GM21515 (cell line): ENCODE measurements at regions not wholly inside any gene's neighbourhood (a gene's known extent, or its start where the extent isn't known, plus 50 kb on each side); places are given as distances from the start of the nearest gene placed in this dataset.

Experiments used
- ATAC-seq: cut with Tn5 transposase; IDR thresholded peaks from one replicate; pipeline ENCODE4 v1.9.1; 2021; ENCODE audit not compliant: unreplicated experiment

GRCh38 chr10:9645404-9645803 is 1372.3 kb upstream of the CELF2 start:
- no peak for ATAC-seq

GRCh38 chr10:9645928-9646600 is 1371.6 kb upstream of the CELF2 start:
- no peak for ATAC-seq

- ATAC-seq, result no peak
Observed at GRCh38 chr10:9654261-9654660, 1363.4 kb upstream of the CELF2 start.

- ATAC-seq, result no peak
Observed at GRCh38 chr10:9656386-9656785, 1361.3 kb upstream of the CELF2 start.

- ATAC-seq, result no peak
Observed at GRCh38 chr10:9656996-9657395, 1360.7 kb upstream of the CELF2 start.

- no peak for ATAC-seq
Observed at GRCh38 chr10:9657530-9657929, 1360.1 kb upstream of the CELF2 start.

GRCh38 chr10:9668411-9668810 is 1349.3 kb upstream of the CELF2 start:
- no peak for ATAC-seq

- ATAC-seq, result no peak
Observed at GRCh38 chr10:9670911-9671310, 1346.8 kb upstream of the CELF2 start.

- ATAC-seq, result no peak
Observed at GRCh38 chr10:9681655-9682054, 1336.0 kb upstream of the CELF2 start.

- no peak for ATAC-seq
Observed at GRCh38 chr10:9682802-9683201, 1334.9 kb upstream of the CELF2 start.

- no peak for ATAC-seq
Observed at GRCh38 chr10:9684186-9684585, 1333.5 kb upstream of the CELF2 start.

GRCh38 chr10:9685596-9685995 is 1332.1 kb upstream of the CELF2 start:
- no peak for ATAC-seq

- no peak for ATAC-seq
Observed at GRCh38 chr10:9688711-9689110, 1329.0 kb upstream of the CELF2 start.

- no peak for ATAC-seq
Observed at GRCh38 chr10:9707216-9707615, 1310.5 kb upstream of the CELF2 start.

- ATAC-seq, result no peak
Observed at GRCh38 chr10:9709849-9710248, 1307.8 kb upstream of the CELF2 start.

- ATAC-seq, result no peak
Observed at GRCh38 chr10:9712393-9712792, 1305.3 kb upstream of the CELF2 start.

GRCh38 chr10:9719246-9719645 is 1298.4 kb upstream of the CELF2 start:
- no peak for ATAC-seq

GRCh38 chr10:9733766-9734165 is 1283.9 kb upstream of the CELF2 start:
- ATAC-seq, result no peak

GRCh38 chr10:9734218-9734617 is 1283.5 kb upstream of the CELF2 start:
- ATAC-seq, result no peak

GRCh38 chr10:9735731-9736130 is 1281.9 kb upstream of the CELF2 start:
- no peak for ATAC-seq

- no peak for ATAC-seq
Observed at GRCh38 chr10:9743639-9744038, 1274.0 kb upstream of the CELF2 start.

- ATAC-seq, result no peak
Observed at GRCh38 chr10:9745158-9745557, 1272.5 kb upstream of the CELF2 start.

- ATAC-seq, result no peak
Observed at GRCh38 chr10:9757176-9757575, 1260.5 kb upstream of the CELF2 start.
